SK-N-MC (cell line): ENCODE measurements at regions not wholly inside any gene's neighbourhood (a gene's known extent, or its start where the extent isn't known, plus 50 kb on each side); places are given as distances from the start of the nearest gene placed in this dataset.

ENCODE experiments used
- EZH2 ChIP-seq: fragments of 200-600 bp; sonication (generic); IDR thresholded peaks from one replicate; pipeline ENCODE4 v1.6.1; 2017; ENCODE audit warnings: antibody characterized with exemption
- POLR2AphosphoS5 ChIP-seq: IDR thresholded peaks from 2 replicates; pipeline ENCODE4 v1.6.1; 2012; ENCODE audit warnings: mild to moderate bottlenecking, low read depth, low read length, borderline replicate concordance

DNA sequence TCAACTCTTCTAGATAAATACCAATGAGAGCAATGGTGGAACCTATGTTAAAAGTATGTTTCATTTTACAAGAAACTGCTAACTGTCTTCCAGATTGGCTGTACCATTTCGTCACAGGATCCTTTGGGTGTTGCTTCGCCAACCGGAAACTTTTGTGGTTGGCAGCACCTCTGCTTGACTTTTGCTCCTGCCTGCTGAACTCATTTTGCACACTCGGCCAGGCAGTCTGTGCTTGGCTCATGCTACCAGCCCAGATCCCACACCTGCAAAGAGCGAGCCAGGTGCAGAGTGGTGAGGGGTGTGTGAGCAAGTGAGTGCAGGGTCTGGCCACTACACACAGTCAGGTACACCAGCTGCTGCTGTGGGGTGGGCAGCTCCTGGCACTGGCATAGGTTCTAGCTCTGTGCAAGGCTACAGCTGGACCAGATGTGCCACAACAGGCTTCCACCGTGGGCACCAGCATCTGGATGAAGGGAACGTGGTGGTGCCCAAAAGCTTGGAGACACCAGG, 422.3 kb downstream of the PRR16 start:
- no peak for TF ChIP-seq EZH2
- no peak for TF ChIP-seq POLR2AphosphoS5
